ENCODE measurements at regions not wholly inside any gene's neighbourhood (a gene's known extent, or its start where the extent isn't known, plus 50 kb on each side); places are given as distances from the start of the nearest gene placed in this dataset.
"Not testable (repeated sequence)": the region's sequence is repeated elsewhere in the genome, so short reads cannot be mapped to it uniquely, and the experiment has no call there.

DNA sequence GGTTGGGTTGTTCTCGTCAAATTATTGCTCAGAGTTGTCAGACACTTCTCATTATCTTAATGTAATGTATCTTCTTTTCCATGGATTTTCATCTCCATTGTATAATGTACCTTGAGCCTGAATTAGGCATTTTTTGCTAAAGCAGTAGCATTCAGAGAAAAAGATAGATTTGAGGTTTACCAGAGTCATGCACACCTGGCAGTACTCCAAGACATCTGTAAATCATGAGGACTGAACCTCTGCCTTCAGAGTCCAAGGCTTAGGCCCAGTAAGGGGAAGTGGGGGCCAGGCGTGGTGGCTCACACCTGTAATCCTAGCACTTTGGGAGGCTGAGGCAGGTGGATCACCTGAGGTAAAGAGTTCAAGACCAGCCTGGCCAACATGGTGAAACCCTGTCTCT, 624.3 kb upstream of the MBL2 start:
- Histone ChIP-seq H3K27ac (no peak overlapping the region), H3K4me1 (replicated peaks in 1 of 2) (no peaks in the 10 kb centered on the region), H3K4me3 (no peak overlapping the region)
- ATAC-seq (replicated peaks in 6 of 8): no peak
- in situ Hi-C loops (cut with MboI; ENCODE audit: low pct_unique_long_range_greater_than_20kb in 2 of 9, low sequenced_read_pairs in 9 of 9, unreplicated experiment in 9 of 9): no loop called here
- 0 to 100% (median 83%) methylated on average over 1 to 2 of the region's 2 CpGs for WGBS, 10 experiments

- in situ Hi-C loops (cut with MboI; ENCODE audit: low pct_unique_long_range_greater_than_20kb in 2 of 9, low sequenced_read_pairs in 9 of 9, unreplicated experiment in 9 of 9): no loop called here
- no peaks in the 10 kb centered on the region for H3K4me1 ChIP-seq (replicated peaks in 1 of 2)
- no peak overlapping the region for H3K27ac ChIP-seq
- 8 to 98% (median 60%) methylated on average over 1 to 5 of the region's 5 CpGs; no CpG with 5 or more reads in 1 of the 10 experiments for WGBS, 10 experiments
- no peak overlapping the region for H3K4me3 ChIP-seq
- no peak for ATAC-seq (replicated peaks in 6 of 8)
These were observed 622.9 kb upstream of the MBL2 start for GRCh38 chr10:53395449-53395848.

DNA sequence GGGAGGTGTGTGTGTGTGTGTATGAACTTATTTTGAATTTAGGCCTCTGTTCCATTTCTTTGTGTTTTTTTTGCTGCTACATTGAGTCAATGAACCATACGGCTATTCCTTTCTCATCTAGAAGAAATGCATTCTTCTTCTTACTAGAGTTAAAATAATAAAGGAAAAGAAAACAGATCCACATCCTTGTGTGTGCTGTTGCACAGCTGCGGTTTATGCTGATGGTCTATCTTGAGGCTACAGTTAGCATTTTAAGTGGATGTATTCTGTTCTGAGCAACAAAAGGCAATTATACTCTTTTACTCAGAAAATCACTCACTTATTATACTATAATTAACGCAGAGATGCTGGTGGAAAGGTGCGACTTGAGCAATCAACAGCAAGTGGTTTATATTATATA, 615.0 kb upstream of the MBL2 start:
- in situ Hi-C loops (cut with MboI; ENCODE audit: low pct_unique_long_range_greater_than_20kb in 2 of 9, low sequenced_read_pairs in 9 of 9, unreplicated experiment in 9 of 9): no loop called here
- ATAC-seq (replicated peaks in 6 of 8): peak in 3 of 8 experiments; percentile 48 to 83 (median 73)
- Histone ChIP-seq H3K4me1 (replicated peaks in 1 of 2) (peaks cover 0 to 6% of the 10 kb centered on the region in 2 donors), H3K27ac (no peak overlapping the region), H3K4me3 (no peak overlapping the region)
- WGBS, 10 experiments: 33 to 100% (median 60%) methylated on average over 1 to 4 of the region's 4 CpGs

GRCh38 chr10:53382543-53382942, 610.0 kb upstream of the MBL2 start:
- in situ Hi-C loops (cut with MboI; ENCODE audit: low pct_unique_long_range_greater_than_20kb in 2 of 9, low sequenced_read_pairs in 9 of 9, unreplicated experiment in 9 of 9): no loop called here

DNA sequence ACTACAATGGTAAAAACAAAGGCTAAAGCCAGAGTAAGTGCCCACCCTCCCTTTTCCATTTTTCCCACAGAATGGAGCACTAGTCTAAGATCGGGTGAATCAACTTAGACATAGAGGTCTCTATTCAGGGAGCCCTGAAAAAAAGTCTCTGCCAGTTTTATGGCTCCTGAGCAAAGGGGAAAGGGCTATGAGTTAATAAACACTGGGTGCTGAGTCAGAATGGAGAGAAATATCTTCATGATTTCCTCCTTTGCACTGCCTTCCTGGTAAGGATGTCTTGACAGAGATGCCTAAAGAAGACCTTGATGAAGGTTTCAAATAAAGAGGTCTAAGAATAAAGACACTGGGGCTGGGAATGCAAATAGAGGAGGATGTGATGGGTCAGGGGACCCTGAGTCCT, 607.4 kb upstream of the MBL2 start:
- in situ Hi-C loops (cut with MboI; ENCODE audit: low pct_unique_long_range_greater_than_20kb in 2 of 9, low sequenced_read_pairs in 9 of 9, unreplicated experiment in 9 of 9): no loop called here
- Histone ChIP-seq H3K27ac (no peak overlapping the region), H3K4me3 (no peak overlapping the region), H3K4me1 (replicated peaks in 1 of 2) (peaks cover 0 to 4% of the 10 kb centered on the region in 2 donors)
- no peak for ATAC-seq (replicated peaks in 6 of 8)
- 13 to 83% (median 44%) methylated on average over 1 of the region's 1 CpG; no CpG with 5 or more reads in 5 of the 10 experiments for WGBS, 10 experiments

More at GRCh38 chr10:53382543-53382942, 610.0 kb upstream of the MBL2 start:
- 0 to 96% (median 66%) methylated on average over 1 to 3 of the region's 3 CpGs; no CpG with 5 or more reads in 1 of the 10 experiments for WGBS, 10 experiments
- ATAC-seq (replicated peaks in 6 of 8): peak in 1 of 8 experiments; percentile 94
- Histone ChIP-seq H3K27ac (no peak overlapping the region), H3K4me1 (replicated peaks in 1 of 2) (peaks cover 0 to 4% of the 10 kb centered on the region in 2 donors), H3K4me3 (no peak overlapping the region)

GRCh38 chr10:53370347-53370746, 597.8 kb upstream of the MBL2 start:
- in situ Hi-C loops (cut with MboI; ENCODE audit: low pct_unique_long_range_greater_than_20kb in 2 of 9, low sequenced_read_pairs in 9 of 9, unreplicated experiment in 9 of 9): no loop called here
- Histone ChIP-seq H3K4me3 (no peak overlapping the region), H3K4me1 (replicated peaks in 1 of 2) (no peaks in the 10 kb centered on the region), H3K27ac (no peak overlapping the region)
- 0 to 100% (median 63%) methylated on average over 1 to 2 of the region's 4 CpGs; no CpG with 5 or more reads in 5 of the 10 experiments for WGBS, 10 experiments
- no peak for ATAC-seq (replicated peaks in 6 of 8)

DNA sequence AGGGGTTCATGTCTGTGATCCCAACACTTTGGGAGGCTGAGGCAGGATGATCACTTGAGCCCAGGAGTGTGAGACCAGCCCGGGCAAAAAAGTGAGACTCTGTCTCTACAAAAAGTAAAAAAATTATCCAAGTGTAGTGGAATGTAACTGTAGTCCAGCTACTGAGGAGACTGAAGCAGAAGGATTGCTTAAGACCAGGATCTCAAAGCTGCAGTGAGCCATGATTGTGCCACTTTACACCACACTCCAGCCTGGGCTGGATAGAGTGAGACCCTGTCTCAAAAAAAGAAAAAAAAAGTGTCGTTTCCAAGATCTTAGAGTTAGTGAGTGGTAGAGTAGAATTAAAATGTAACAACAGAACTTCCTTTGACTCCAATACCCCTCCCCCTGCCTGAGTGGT, 589.4 kb upstream of the MBL2 start:
- in situ Hi-C loops (cut with MboI; ENCODE audit: low pct_unique_long_range_greater_than_20kb in 2 of 9, low sequenced_read_pairs in 9 of 9, unreplicated experiment in 9 of 9): no loop called here

GRCh38 chr10:53361281-53361680, 588.7 kb upstream of the MBL2 start:
- in situ Hi-C loops (cut with MboI; ENCODE audit: low pct_unique_long_range_greater_than_20kb in 2 of 9, low sequenced_read_pairs in 9 of 9, unreplicated experiment in 9 of 9): no loop called here
- Histone ChIP-seq H3K27ac (no peak overlapping the region), H3K4me1 (replicated peaks in 1 of 2) (no peaks in the 10 kb centered on the region), H3K4me3 (no peak overlapping the region)
- 50 to 100% (median 67%) methylated on average over 1 of the region's 1 CpG; no CpG with 5 or more reads in 3 of the 10 experiments for WGBS, 10 experiments
- no peak for ATAC-seq (replicated peaks in 6 of 8)

More for the DNA sequence above, 589.4 kb upstream of the MBL2 start:
- Histone ChIP-seq H3K27ac (no peak overlapping the region), H3K4me1 (replicated peaks in 1 of 2) (no peaks in the 10 kb centered on the region), H3K4me3 (no peak overlapping the region)
- WGBS, 10 experiments: 0 to 90% (median 54%) methylated on average over 1 to 2 of the region's 2 CpGs; no CpG with 5 or more reads in 2 of the 10 experiments
- no peak for ATAC-seq (replicated peaks in 6 of 8)

- H3K27ac ChIP-seq; in situ Hi-C loops (cut with MboI; ENCODE audit: low pct_unique_long_range_greater_than_20kb in 2 of 9, low sequenced_read_pairs in 9 of 9, unreplicated experiment in 9 of 9); H3K4me1 ChIP-seq (replicated peaks in 1 of 2); H3K4me3 ChIP-seq: not testable (repeated sequence)
- peak in 1 of 8 experiments; percentile 79 for ATAC-seq (replicated peaks in 6 of 8)
- 13 to 90% (median 71%) methylated on average over 1 of the region's 4 CpGs; no CpG with 5 or more reads in 5 of the 10 experiments for WGBS, 10 experiments
These were observed 586.4 kb upstream of the MBL2 start for GRCh38 chr10:53358978-53359377.

DNA sequence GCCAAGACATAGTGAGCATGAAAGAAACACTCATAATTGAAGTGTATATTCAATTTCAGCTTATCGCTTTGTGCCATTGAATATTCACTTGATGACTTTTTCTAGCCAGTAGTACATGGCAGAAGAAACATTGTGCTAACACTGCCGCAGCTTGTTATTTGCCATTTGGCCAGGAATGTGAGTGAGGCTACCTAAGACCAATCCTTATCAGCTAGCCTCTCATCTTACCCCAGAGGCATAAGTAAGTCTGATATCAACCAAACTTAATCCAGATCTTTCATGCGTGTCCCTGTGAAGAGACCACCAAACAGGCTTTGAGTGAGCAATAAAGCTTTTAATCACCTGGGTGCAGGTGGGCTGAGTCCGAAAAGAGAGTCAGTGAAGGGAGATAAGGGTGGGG, 586.0 kb upstream of the MBL2 start:
- in situ Hi-C loops (cut with MboI; ENCODE audit: low pct_unique_long_range_greater_than_20kb in 2 of 9, low sequenced_read_pairs in 9 of 9, unreplicated experiment in 9 of 9): no loop called here
- H3K4me3 ChIP-seq: no peak overlapping the region
- no peak overlapping the region for H3K27ac ChIP-seq
- WGBS, 10 experiments: 39 to 100% (median 87%) methylated on average over 1 to 3 of the region's 4 CpGs; no CpG with 5 or more reads in 2 of the 10 experiments
- ATAC-seq (replicated peaks in 6 of 8): no peak
- H3K4me1 ChIP-seq (replicated peaks in 1 of 2): no peaks in the 10 kb centered on the region

- peak in 3 of 8 experiments; percentile 31 to 81 (median 81) for ATAC-seq (replicated peaks in 6 of 8)
- in situ Hi-C loops (cut with MboI; ENCODE audit: low pct_unique_long_range_greater_than_20kb in 2 of 9, low sequenced_read_pairs in 9 of 9, unreplicated experiment in 9 of 9): no loop called here
- no peak overlapping the region for H3K27ac ChIP-seq
- no peak overlapping the region for H3K4me3 ChIP-seq
- no peaks in the 10 kb centered on the region for H3K4me1 ChIP-seq (replicated peaks in 1 of 2)
These were observed 585.0 kb upstream of the MBL2 start for GRCh38 chr10:53357587-53357986.

DNA sequence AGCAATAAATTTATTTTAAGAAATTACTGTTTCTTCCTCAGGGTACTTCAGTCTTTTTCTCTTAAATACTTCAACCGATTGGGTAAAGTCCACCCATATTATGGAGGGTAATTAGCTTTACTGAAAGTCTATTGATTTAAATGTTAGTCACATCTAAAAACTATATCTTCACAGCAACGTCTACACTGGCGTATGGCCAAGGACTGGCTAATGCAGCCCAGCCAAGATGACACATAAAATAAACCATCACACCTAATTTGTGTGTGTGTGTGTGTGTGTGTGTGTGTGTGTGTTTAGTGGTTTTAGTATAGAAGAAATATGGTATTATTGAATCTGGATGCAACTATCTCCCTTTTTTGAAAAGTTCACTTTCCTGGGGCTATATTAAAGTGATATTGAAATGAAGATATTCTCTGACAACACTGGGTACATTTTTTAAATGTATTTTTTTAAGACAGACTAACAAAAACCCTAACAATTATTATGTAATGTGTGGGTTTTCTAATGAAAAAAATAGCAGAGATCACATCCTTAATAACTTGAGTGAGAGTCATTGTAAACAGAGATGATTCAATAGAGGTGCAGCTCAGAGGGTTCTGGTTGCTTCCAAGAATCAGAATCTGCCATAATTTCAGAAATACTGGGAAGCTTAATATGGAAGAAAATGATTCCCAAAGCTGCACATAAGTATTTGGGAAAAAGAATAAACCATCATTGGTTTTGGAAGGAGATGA, 584.2 kb upstream of the MBL2 start:
- Histone ChIP-seq H3K4me1 (replicated peaks in 1 of 2) (no peaks in the 10 kb centered on the region), H3K4me3 (no peak overlapping the region), H3K27ac (no peak overlapping the region)
- WGBS, 10 experiments: 3 to 100% (median 54%) methylated on average over 1 to 3 of the region's 3 CpGs; no CpG with 5 or more reads in 2 of the 10 experiments
- in situ Hi-C loops (cut with MboI; ENCODE audit: low pct_unique_long_range_greater_than_20kb in 2 of 9, low sequenced_read_pairs in 9 of 9, unreplicated experiment in 9 of 9): no loop called here
- no peak for ATAC-seq (replicated peaks in 6 of 8)

DNA sequence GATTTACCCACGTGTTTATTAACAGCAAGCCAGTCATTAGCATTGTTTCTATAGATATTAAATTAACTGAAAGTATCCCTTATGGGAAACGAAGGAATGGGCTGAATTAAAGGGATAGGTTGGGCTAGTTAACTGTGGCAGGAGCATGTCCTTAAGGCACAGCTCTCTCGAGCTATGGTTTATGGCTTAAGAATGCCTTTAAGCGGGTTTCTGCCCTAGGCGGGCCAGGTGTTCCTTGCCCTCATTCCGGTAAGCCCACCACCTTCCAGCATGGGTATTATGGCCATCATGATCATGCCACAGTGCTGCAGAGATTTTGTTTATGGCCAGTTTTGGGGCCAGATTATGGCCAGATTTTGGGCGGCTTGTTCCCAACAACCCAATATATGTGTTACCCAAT, 569.9 kb upstream of the MBL2 start:
- H3K4me1 ChIP-seq (replicated peaks in 1 of 2); in situ Hi-C loops (cut with MboI; ENCODE audit: low pct_unique_long_range_greater_than_20kb in 2 of 9, low sequenced_read_pairs in 9 of 9, unreplicated experiment in 9 of 9); ATAC-seq (replicated peaks in 6 of 8); H3K4me3 ChIP-seq; H3K27ac ChIP-seq: not testable (repeated sequence)
- WGBS, 10 experiments: 0 to 100% (median 90%) methylated on average over 1 to 5 of the region's 7 CpGs; no CpG with 5 or more reads in 1 of the 10 experiments

- 52 to 71% methylated on average over 1 to 2 of the region's 2 CpGs; no CpG with 5 or more reads in 8 of the 10 experiments for WGBS, 10 experiments
These were observed 565.6 kb upstream of the MBL2 start for GRCh38 chr10:53338199-53338598.

More at GRCh38 chr10:53338199-53338598, 565.6 kb upstream of the MBL2 start:
- H3K4me3 ChIP-seq; ATAC-seq (replicated peaks in 6 of 8); H3K27ac ChIP-seq; H3K4me1 ChIP-seq (replicated peaks in 1 of 2); in situ Hi-C loops (cut with MboI; ENCODE audit: low pct_unique_long_range_greater_than_20kb in 2 of 9, low sequenced_read_pairs in 9 of 9, unreplicated experiment in 9 of 9): not testable (repeated sequence)
